ENCODE measurements at regions not wholly inside any gene's neighbourhood (a gene's known extent, or its start where the extent isn't known, plus 50 kb on each side); places are given as distances from the start of the nearest gene placed in this dataset.
A peak's percentile ranks its signal among the peaks of the same experiment; 100 is the strongest.

DNA sequence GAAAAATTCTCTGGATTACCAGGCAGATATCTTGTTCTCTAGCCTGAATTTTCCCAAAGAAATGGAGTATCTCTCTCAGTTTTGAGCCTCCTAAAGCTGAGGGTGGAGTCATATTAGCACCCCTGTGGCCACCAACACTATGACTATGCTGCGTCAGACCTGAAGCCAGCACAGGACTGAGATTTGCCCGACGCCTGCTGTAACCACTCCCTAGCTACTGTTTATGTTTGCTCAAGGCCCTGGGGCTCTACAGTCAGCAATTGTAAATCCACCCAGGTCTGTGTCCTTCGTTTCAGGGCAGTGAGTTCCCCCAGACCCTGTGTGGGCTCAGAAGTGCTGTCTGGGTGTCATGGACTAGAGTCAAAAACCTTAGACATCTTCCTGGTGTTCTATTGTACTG is 61.4 kb downstream of the ZXDA start:
- no peak for DNase-seq

DNA sequence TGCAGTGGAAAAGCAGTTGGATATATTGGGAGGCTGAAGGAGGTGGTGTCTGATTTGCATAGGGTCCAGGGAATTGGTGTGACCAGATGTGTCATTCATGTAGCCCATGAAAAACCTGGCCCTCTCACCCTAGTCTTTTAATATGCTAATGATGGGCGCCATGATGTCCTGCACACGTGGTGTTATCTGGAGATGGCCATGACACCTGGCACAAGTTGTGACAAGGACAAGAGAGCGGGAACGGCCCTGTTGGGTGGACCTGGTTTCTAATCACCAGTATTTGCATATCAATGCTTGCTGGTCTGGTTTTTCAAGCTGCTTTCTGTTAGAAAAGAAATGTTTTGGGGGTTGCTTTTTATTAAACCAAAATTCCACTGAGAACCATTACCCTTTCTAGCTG is 87.4 kb downstream of the ZXDA start:
- no peak for DNase-seq

DNA sequence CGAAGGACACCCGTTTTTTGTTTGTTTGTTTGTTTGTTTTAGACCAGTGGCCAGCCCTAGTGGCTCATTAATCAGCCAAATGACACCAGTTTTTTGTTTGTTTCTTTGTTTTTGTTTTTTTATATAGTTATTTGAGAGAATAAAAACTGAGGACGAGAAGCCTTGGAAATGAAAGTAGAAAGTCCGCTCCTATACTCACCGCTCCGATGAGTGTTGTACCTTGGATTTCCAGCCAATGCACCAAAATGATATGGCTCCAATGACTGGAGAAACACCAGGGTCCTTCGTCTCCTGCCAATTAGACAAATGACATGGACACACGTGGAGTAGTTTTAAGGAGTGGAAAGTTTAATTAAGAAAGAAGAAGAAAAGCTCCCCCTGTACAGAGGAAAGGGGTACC is 87.9 kb downstream of the ZXDA start:
- no peak for DNase-seq

DNA sequence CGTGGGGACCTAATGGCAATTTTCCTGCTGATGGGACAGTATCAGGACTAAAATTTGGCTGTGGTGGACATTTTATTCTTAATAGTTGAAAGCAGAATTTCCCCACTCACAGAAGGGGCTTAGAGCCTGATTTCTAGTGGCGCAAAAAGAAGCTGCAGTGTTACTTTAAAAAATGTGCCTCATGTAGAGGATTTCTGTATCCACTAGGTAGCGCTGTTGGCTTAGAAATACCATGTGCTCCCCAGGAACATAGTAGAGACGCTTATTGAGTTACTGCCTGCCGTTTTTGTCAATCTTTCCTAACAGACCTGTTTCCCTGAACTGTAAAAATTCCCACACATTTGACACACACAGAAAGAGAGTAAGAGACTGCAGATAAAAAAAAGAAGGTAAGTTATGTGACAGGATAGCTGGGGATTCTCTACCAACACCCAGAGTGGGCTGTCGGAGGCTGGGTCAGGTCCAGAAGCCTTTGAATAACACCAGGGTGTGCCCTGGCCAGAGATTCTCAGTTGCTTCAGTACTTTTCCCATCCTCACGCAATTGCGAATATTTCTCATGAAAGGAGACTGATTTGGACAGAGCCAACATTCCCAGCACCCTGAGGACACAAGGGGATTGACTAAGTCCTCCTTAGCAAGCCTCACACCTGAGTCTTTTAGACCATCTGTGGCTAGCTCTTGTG is 88.4 kb downstream of the ZXDA start:
- DNase-seq, result peak; percentile 80

DNA sequence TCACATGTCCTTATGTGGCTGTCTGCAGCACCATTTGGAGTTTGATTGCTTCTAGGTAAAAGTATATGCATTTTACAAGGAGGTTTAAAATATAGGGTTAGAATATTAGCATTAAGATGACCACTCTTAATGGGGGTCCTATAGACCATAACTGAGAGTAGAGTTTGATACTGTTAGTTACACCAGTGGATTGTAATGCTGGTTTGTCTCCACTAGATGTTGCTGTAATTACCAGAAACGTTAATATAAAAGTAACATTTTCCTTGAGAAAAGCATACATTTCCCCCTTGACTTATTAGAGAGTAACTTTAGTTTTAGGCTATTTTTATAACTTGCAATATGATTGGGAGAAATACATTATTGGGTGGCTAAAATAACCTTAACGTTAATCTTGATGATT is 93.0 kb downstream of the ZXDA start:
- DNase-seq, result peak; percentile 35

DNA sequence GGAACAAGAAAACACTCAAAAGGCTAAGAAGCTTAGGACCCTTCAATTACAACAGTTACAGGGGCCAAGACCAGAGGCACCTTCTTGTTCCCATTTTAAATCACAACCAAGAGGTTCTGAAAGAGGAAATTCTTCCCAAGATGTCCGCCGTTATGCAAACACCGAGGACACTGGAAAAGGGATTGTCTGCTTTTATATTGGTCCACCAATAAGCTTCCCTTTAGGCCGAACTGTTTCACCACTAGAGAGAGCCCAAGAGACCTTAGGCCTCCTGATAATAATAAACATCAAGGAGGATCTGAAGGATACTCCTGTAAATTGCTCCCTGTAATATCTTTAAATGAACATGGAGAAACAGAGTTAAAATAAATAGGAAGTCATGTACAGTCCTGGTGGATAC is 92.6 kb upstream of the NLRP2B start:
- DNase-seq, result peak; percentile 48

DNA sequence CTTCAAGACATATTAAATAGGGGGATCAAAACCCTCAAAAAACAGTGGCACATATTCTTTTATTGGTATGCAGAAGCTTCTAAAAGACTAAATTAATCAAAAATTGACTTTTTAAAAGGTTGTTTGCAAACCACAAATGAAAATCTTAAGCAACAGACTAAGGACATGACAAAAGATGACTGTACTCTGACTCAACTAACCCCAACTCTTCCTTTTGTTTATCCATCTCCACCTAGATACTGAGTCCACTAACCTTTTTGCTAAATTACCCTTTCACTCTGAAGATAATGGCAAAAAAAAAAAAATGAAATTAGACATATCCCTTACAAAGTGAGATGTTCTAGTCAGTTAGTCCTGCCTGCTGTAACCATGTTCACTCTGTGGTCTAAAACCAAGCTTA is 91.6 kb upstream of the NLRP2B start:
- no peak for DNase-seq

DNA sequence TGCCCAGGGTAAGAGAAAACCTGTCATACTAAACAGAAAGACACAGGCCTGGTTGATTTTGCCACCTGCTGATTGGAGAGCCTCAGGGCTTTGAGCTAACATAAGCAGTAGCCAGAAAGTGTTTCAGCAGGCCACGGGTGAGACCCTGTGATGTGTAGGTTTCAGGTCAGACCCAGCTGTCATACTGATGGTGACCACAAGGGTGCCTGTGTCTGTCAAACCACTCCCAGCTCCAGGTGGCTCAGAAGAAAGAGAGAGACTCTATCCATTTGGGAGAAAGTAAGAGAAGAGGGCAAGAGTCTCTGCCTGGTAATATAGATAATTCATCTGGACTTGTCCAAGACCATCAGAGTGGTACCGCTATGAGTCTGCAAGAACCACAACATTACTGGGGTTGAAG is 72.8 kb upstream of the NLRP2B start:
- peak; percentile 19 for DNase-seq

DNA sequence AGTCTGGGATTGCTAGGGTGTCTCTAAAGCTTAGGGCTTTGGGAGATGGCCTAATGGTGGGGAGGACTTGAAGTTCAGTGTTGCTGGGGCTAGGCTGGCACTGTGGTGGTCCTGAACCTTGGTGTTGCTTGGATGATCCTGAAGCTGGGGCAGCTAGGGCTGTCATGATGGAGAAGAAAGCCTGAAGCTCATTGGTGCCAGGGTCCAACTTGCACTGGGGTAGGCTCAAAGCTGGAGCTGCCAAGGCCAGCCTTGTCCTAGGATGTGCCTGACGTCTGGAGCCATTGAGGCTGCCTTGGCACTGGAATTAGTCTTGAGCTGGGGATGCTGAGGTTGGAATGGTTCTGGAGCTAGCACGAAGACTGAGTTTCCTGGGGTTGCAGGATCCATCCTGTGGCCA is 61.0 kb upstream of the NLRP2B start:
- DNase-seq, result no peak

DNA sequence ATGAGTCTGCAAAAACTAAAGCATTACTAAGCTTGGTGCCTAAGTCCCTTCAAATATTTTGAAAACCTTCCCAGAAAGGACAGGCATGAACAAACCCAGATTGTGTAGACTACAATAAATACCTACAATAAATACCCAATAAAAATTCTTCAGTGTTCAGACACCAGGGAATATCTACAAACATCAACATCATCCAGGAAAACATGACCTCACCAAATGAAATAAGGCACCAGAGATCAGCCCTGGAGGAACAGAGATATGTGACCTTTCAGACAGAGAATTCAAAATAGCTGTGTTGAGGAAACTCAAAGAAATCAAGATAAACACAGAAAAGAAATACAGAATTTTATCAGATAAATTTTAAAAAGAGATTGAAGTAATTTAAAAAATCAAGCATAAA is 57.8 kb upstream of the NLRP2B start:
- no peak for DNase-seq

Data from DMS53 (cell line).